ENCODE measurements at regions not wholly inside any gene's neighbourhood (a gene's known extent, or its start where the extent isn't known, plus 50 kb on each side); places are given as distances from the start of the nearest gene placed in this dataset.
"Not testable (repeated sequence)": the region's sequence is repeated elsewhere in the genome, so short reads cannot be mapped to it uniquely, and the experiment has no call there.

GRCh38 chr12:9448648-9449047 lies 159.1 kb downstream of the KLRB1 start:
- not testable (repeated sequence) for H3K23me2 ChIP-seq (ENCODE audit: low read depth, low read length); H2BK120ac ChIP-seq (replicated peaks; ENCODE audit: low read depth, low read length); H3K18ac ChIP-seq (ENCODE audit: extremely low read depth, low read length); H3K14ac ChIP-seq (ENCODE audit: insufficient read length); H2BK5ac ChIP-seq (ENCODE audit: low read depth, low read length); H3K79me1 ChIP-seq (ENCODE audit: low read depth, low read length); H3K23ac ChIP-seq (ENCODE audit: insufficient read length); H3K27ac ChIP-seq (ENCODE audit: low read depth, low read length); H4K5ac ChIP-seq (ENCODE audit: insufficient read length, low read depth, low read length); H2BK12ac ChIP-seq (ENCODE audit: low read depth, low read length); H3K56ac ChIP-seq (replicated peaks; ENCODE audit: insufficient read length, low read depth, low read length); H3K27me3 ChIP-seq (replicated peaks in 1 of 4; ENCODE audit: control insufficient read depth in 3 of 4, extremely low read depth in 1 of 4, insufficient read depth in 3 of 4, low read length in 3 of 4); H2BK20ac ChIP-seq (ENCODE audit: low read length); FAIRE-seq; H3K79me2 ChIP-seq (ENCODE audit: control insufficient read depth in 1 of 2, insufficient read depth in 2 of 2, low read length in 2 of 2); H3K9me3 ChIP-seq (ENCODE audit: insufficient read depth in 2 of 2, low read depth in 1 of 2, low read length in 1 of 2); H2BK15ac ChIP-seq (ENCODE audit: low read length); H4K91ac ChIP-seq (replicated peaks; ENCODE audit: insufficient read length, low read length); H4K20me1 ChIP-seq (replicated peaks in 1 of 2; ENCODE audit: control insufficient read depth in 1 of 2, insufficient read depth in 2 of 2, low read length in 2 of 2); H4K8ac ChIP-seq (ENCODE audit: extremely low read depth, insufficient read depth, low read length); H3K4me1 ChIP-seq (replicated peaks in 1 of 4; ENCODE audit: control insufficient read depth in 3 of 4, insufficient read depth in 4 of 4, low read length in 3 of 4); H3K4ac ChIP-seq (replicated peaks; ENCODE audit: insufficient read length, low read depth, low read length); H3K36me3 ChIP-seq (ENCODE audit: control insufficient read depth in 2 of 4, insufficient read depth in 4 of 4, low read length in 3 of 4); H2AFZ ChIP-seq (ENCODE audit: low read length); H2AK5ac ChIP-seq (ENCODE audit: low read depth, low read length)
- ChIA-PET POLR2A (ENCODE audit: partially characterized antibody) (interaction anchor here (0.9 to 2.1 kb wide), 2 partner anchors 20 to 199 kb away, joined by 3 to 5 read pairs; no protein-coding TSS in a partner anchor), CTCF (ENCODE audit: partially characterized antibody) (interaction anchor here (0.8 kb wide), 1 partner anchor 21 kb away, joined by 3 read pairs; no protein-coding TSS in a partner anchor)
- DNase-seq (ENCODE audit: low read depth in 1 of 2, low spot score in 2 of 2): peak in 1 of 2 experiments; percentile 50
- Histone ChIP-seq H3K9ac (replicated peaks in 1 of 4; ENCODE audit: extremely low read depth in 1 of 4, low read depth in 3 of 4, low read length in 3 of 4) (0 out of 7 replicates have a peak overlapping the region, but pooled peaks of 1 of the 4 experiments have one; percentile 64), H3K4me3 (ENCODE audit: extremely low read depth in 1 of 4, insufficient read depth in 2 of 4, low read depth in 3 of 4, low read length in 4 of 4) (peak overlapping the region; percentile 74 to 88 (median 75)), H3K4me2 (ENCODE audit: insufficient read depth in 1 of 2, low read depth in 2 of 2, low read length in 2 of 2) (peak overlapping the region; percentile 78 to 87)
- WGBS, 2 experiments (ENCODE audit: extremely low coverage in 1 of 2, insufficient coverage in 1 of 2, insufficient read length in 1 of 2, insufficient replicate concordance in 2 of 2, low coverage in 1 of 2, low lambda C conversion rate in 2 of 2, missing lambda C conversion rate in 1 of 2): 31% methylated on average over 5 of the region's 10 CpGs; no CpG with 5 or more reads in 1 of the 2 experiments
- TF ChIP-seq CREB1 (IDR thresholded peaks at IDR 0.05): peak; percentile 35; the same call in 1 of the 2 replicates
